CD4-positive, CD25-positive, alpha-beta regulatory T cell (primary cell): ENCODE measurements at regions not wholly inside any gene's neighbourhood (a gene's known extent, or its start where the extent isn't known, plus 50 kb on each side); places are given as distances from the start of the nearest gene placed in this dataset.

ENCODE experiments used
- ATAC-seq, 2 donors: fragments of 150-1000 bp; cut with Tn5 transposase; one replicate each; pipeline ENCODE4 v1.10.0; 2021; ENCODE audit warnings: low read depth in 2 of 2, moderate number of reproducible peaks in 2 of 2, moderate library complexity in 1 of 2
- DNase-seq, 3 donors: peaks; one replicate each; pipeline versions ENCODE4 v3.0.0 to v3.0.0-alpha.2; 2012 to 2022; ENCODE audit warnings: mixed read lengths in 1 of 3
- H3K27ac ChIP-seq: one replicate; pipeline ENCODE4 v1.7.0; 2013; ENCODE audit warnings: mild to moderate bottlenecking, low read length; ENCODE audit not compliant: insufficient read depth, poor library complexity, severe bottlenecking
- H3K27me3 ChIP-seq: one replicate; pipeline ENCODE4 v1.7.0; 2013; ENCODE audit warnings: low read length; ENCODE audit not compliant: control insufficient read depth, insufficient read depth
- H3K36me3 ChIP-seq: one replicate; pipeline ENCODE4 v1.7.0; 2013; ENCODE audit warnings: mild to moderate bottlenecking, low read length, moderate library complexity; ENCODE audit not compliant: control insufficient read depth, insufficient read depth
- H3K4me1 ChIP-seq: 2 replicates; pipeline ENCODE4 v1.7.0; 2013; ENCODE audit warnings: mild to moderate bottlenecking, low read length; ENCODE audit not compliant: insufficient read depth, control insufficient read depth, poor library complexity, severe bottlenecking
- H3K4me3 ChIP-seq: one replicate; pipeline ENCODE4 v1.7.0; 2013; ENCODE audit warnings: low read depth, mild to moderate bottlenecking, low read length, moderate library complexity
- H3K9me3 ChIP-seq, 2 experiments: 1 replicate in 1 of 2; 2 replicates in 1 of 2; pipeline ENCODE4 v1.7.0; 2013; ENCODE audit warnings: low read length in 2 of 2, mild to moderate bottlenecking in 1 of 2, moderate library complexity in 1 of 2; ENCODE audit not compliant: control insufficient read depth in 2 of 2
- H3K27ac Mint-ChIP-seq, 3 donors: one replicate each; pipeline ENCODE4 v1.8.0; 2020 to 2022; ENCODE audit warnings: mild to moderate bottlenecking in 3 of 3, mixed read lengths in 3 of 3, moderate library complexity in 2 of 3
- H3K27me3 Mint-ChIP-seq: one replicate; pipeline ENCODE4 v1.8.0; 2022; ENCODE audit warnings: mild to moderate bottlenecking, mixed read lengths
- H3K36me3 Mint-ChIP-seq: one replicate; pipeline ENCODE4 v1.8.0; 2020; ENCODE audit warnings: mixed read lengths
- H3K4me1 Mint-ChIP-seq, 4 donors: one replicate each; pipeline ENCODE4 v1.8.0; 2020 to 2022; ENCODE audit warnings: mixed read lengths in 4 of 4, mild to moderate bottlenecking in 1 of 4
- H3K4me3 Mint-ChIP-seq, 4 donors: one replicate each; pipeline ENCODE4 v1.8.0; 2020 to 2022; ENCODE audit warnings: mild to moderate bottlenecking in 4 of 4, mixed read lengths in 4 of 4, moderate library complexity in 3 of 4
- H3K9me3 Mint-ChIP-seq, 7 donors: one replicate each; pipeline ENCODE4 v1.8.0; 2020 to 2022; ENCODE audit warnings: mixed read lengths in 7 of 7, mild to moderate bottlenecking in 3 of 7, moderate library complexity in 2 of 7

DNA sequence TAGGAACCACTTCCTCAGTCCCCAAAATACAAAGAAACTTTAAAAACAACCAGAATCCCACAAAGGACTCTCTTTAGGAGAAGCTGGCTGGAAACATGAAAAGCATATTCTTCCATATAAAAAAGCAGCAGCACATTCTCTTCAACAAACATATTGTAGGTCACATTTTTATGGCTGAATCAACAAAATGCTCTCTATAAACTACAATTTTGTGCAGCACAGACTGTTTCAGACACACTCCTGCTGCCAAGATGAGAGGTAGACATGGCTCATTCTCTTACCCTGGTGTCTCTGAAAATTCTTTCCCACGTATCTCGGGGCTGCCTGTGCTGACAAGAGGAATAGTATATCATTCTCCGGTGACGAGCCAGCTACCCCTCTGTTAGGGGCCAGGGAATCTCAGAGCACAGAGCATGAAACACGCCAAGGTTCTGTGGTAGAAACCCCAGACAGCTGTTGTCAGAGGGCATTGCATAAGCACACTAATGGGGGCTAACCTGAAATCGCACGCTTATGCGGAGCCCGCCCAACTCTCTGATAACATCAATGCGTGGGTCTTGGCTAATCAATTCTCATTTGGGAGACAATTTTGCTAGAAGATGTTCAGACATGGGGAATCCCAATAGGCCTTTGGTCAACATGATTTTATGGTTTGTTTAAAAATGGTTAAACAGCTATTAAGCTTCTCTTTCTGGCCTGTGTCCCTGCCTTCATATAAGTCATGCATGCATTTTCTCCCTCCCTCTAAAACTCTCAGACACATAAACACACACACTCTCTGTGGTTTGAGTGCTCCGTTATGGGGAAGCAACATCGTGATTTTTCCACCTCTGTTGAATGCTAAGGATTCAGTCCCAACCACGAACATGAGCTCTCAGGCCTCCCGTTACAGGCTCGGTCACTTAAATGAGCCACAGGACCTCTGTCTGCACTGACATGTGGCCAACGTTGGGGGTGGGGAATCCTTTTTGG is 177.5 kb downstream of the INO80D start:
- no peak overlapping the region for H3K4me3 ChIP-seq
- no peaks in the 10 kb centered on the region for H3K36me3 ChIP-seq
- no peaks in the 10 kb centered on the region for H3K4me1 ChIP-seq
- H3K27ac Mint-ChIP-seq: no peak overlapping the region
- no peaks in the 10 kb centered on the region for H3K9me3 ChIP-seq
- DNase-seq: no peak
- no peak overlapping the region for H3K27ac ChIP-seq
- no peak for ATAC-seq
- H3K27me3 Mint-ChIP-seq: no peaks in the 10 kb centered on the region
- no peaks in the 10 kb centered on the region for H3K4me1 Mint-ChIP-seq
- H3K9me3 Mint-ChIP-seq: peaks cover 0 to 3% (median 0%) of the 10 kb centered on the region in 7 donors
- peaks cover 2% of the 10 kb centered on the region for H3K27me3 ChIP-seq
- H3K4me3 Mint-ChIP-seq: no peak overlapping the region
- no peaks in the 10 kb centered on the region for H3K36me3 Mint-ChIP-seq

DNA sequence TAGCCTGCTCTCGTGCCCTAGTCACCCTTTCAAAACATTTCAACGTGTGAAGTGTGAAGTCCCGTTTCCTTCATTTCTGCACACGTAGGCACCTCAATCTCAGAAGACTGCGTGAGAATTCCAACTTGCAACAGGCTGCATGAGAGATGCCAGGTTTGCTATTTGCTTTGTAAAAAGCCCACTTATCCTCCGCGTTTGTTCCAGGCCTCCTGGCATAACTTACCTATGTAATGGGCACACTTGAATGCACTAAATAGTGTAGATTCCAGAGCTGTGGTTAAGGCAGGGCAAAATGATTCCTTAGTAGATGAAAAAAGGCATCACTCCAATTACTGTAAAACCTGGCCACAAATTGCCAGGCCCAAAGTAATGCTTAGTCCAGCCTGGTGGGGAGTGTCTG is 179.6 kb downstream of the INO80D start:
- Histone ChIP-seq H3K27me3 (peaks cover 2% of the 10 kb centered on the region), H3K9me3 (no peaks in the 10 kb centered on the region), H3K4me1 (no peaks in the 10 kb centered on the region), H3K4me3 (no peak overlapping the region), H3K36me3 (no peaks in the 10 kb centered on the region), H3K27ac (no peak overlapping the region)
- no peak overlapping the region for H3K27ac Mint-ChIP-seq
- DNase-seq (no peak), ATAC-seq (no peak)
- no peak overlapping the region for H3K4me3 Mint-ChIP-seq
- H3K4me1 Mint-ChIP-seq: no peaks in the 10 kb centered on the region
- no peaks in the 10 kb centered on the region for H3K36me3 Mint-ChIP-seq
- peaks cover 0 to 1% (median 0%) of the 10 kb centered on the region in 7 donors for H3K9me3 Mint-ChIP-seq
- no peaks in the 10 kb centered on the region for H3K27me3 Mint-ChIP-seq

DNA sequence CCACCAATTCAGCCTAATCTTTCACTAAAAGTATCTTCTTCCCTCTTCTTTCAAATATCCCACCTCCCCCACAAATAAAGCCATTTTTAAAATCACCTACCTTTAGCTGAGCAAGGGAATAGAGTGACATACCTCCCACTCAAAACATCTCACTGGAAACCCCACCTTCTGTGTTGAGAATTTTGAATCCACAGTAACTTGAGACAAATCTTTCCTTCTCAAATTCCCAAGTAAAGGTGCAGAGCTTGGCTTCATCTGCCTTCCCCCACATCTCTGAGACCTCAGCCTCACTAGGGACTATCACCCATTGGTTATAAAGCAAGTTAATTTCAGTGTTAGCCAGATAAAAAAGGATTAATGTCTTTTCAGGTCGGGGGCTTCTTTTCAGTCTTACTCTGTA is 180.4 kb downstream of the INO80D start:
- Mint-ChIP-seq H3K9me3 (peaks cover 0 to 2% (median 0%) of the 10 kb centered on the region in 7 donors), H3K36me3 (no peaks in the 10 kb centered on the region), H3K27ac (no peak overlapping the region), H3K27me3 (no peaks in the 10 kb centered on the region), H3K4me1 (no peaks in the 10 kb centered on the region), H3K4me3 (no peak overlapping the region)
- no peaks in the 10 kb centered on the region for H3K27me3 ChIP-seq
- H3K4me3 ChIP-seq: no peak overlapping the region
- DNase-seq (no peak), ATAC-seq (no peak)
- H3K36me3 ChIP-seq: no peaks in the 10 kb centered on the region
- no peak overlapping the region for H3K27ac ChIP-seq
- no peaks in the 10 kb centered on the region for H3K4me1 ChIP-seq
- no peaks in the 10 kb centered on the region for H3K9me3 ChIP-seq

DNA sequence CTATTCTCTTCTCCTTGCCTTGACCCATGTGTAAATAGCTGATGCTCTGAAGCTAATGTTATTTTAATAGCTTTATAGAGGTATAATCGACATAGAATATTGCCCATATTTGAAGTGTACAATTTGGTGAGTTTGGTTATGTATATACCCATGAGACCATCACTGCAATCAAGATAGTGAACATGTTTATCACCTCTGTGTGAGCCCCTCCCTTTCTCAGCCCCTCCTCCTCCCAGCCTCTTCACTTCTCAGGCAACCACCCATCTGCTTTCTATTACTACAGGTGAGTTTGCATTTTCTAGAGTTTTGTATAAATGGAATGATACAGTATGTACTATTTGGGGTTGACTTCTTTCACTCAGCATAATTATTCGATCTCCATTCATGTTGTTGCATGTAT is 181.1 kb downstream of the INO80D start:
- DNase-seq (no peak), ATAC-seq (no peak)
- Histone ChIP-seq H3K9me3 (no peaks in the 10 kb centered on the region), H3K27ac (no peak overlapping the region), H3K27me3 (no peaks in the 10 kb centered on the region), H3K4me3 (no peak overlapping the region), H3K36me3 (no peaks in the 10 kb centered on the region), H3K4me1 (no peaks in the 10 kb centered on the region)
- Mint-ChIP-seq H3K36me3 (no peaks in the 10 kb centered on the region), H3K27ac (no peak overlapping the region), H3K9me3 (peaks cover 0 to 2% (median 0%) of the 10 kb centered on the region in 7 donors), H3K4me3 (no peak overlapping the region), H3K4me1 (no peaks in the 10 kb centered on the region), H3K27me3 (no peaks in the 10 kb centered on the region)

DNA sequence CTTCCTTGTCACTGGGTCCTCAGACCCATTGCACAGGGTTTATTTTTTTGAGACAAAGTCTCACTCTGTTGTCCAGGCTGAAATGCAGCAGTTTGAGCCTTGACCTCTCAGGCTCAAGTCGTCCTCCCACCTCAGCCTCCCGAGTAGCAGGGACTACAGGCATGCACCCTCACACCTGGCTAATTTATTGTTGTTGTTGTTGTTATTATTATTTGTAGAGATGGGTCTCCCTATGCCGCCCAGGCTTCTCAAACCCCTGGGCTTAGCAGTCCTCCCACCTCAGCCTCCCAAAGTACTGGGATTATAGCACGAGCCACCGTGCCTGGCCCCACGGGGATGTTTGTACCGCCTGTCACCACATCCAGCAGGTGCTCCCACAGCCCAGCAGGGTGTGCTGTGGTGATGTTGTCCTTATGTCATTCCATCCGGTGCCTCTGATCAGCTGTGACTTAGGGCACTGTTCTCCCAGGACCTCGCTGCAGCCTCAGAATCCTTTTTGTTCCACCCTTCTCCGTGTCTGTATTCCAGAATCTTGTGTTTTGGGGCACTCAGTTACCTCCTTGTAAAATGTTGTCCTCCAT is 182.3 kb downstream of the INO80D start:
- Histone ChIP-seq H3K27me3 (no peaks in the 10 kb centered on the region), H3K4me3 (no peak overlapping the region), H3K36me3 (no peaks in the 10 kb centered on the region), H3K27ac (no peak overlapping the region), H3K9me3 (peaks cover 5% of the 10 kb centered on the region in 2 experiments), H3K4me1 (no peaks in the 10 kb centered on the region)
- no peak for ATAC-seq
- DNase-seq: peak in 1 of 3 donors; percentile 13
- no peak overlapping the region for H3K4me3 Mint-ChIP-seq
- no peaks in the 10 kb centered on the region for H3K36me3 Mint-ChIP-seq
- H3K27ac Mint-ChIP-seq: no peak overlapping the region
- peaks cover 0 to 8% (median 0%) of the 10 kb centered on the region in 7 donors for H3K9me3 Mint-ChIP-seq
- no peaks in the 10 kb centered on the region for H3K4me1 Mint-ChIP-seq
- H3K27me3 Mint-ChIP-seq: no peaks in the 10 kb centered on the region

DNA sequence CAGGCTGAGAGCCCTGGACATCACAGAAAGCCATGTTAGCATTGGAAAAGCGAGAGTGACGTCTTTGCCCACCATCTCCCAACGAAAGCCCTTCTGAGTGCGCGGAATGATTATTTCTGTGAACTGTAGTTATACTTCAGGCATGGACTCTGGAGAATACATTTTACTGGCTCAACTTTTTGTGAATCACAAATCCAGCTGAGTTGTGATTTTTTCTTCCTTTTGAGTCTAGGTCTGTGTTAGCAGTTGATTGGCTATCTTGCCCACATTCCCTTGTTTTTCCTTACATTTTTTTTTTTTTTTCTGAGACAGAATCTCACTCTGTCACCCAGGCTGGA is 183.1 kb downstream of the INO80D start:
- H3K36me3 Mint-ChIP-seq: no peaks in the 10 kb centered on the region
- H3K27ac Mint-ChIP-seq: no peak overlapping the region

DNA sequence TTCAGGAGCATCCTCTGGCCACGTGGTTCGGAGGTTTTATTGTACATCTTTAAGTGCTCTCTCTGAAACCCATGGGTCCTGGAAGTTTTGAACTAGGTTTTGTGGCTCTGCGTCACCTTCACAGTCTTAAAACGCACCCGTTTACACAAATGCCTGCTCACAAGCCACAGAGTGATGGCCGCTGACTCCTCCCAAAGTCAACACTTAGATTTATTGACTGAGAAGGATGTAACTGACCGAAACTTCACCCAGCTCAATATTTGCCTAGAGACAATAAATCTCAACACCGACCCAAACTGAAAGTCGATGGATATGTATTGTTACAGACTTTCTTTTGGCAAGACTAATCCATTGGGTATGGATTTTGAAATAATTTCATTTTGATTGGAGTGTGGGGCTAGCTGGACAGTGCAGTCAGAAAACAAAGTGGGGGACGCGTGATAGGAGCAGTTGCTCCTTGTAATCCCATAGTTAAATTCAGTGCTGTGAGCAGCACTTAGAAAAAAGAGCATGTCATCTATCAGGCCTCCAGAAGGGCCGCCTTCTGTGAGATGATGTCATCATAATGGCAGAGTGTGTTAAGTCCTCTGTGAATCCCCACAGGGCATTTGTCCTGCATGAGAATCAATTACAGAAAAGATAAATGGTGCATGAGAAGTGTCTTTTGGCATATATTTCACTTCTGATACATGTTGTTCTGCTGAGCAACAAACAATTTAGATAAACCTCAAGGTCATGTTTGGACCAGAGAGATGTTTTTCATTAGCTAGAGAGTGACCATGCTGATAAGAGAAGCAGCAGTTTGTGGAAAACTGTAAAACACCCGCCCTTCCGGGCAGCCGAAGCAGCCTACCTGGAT is 183.7 kb downstream of the INO80D start:
- H3K27me3 Mint-ChIP-seq: no peaks in the 10 kb centered on the region
- ATAC-seq (no peak), DNase-seq (no peak)
- no peak overlapping the region for H3K27ac Mint-ChIP-seq
- H3K4me3 ChIP-seq: no peak overlapping the region
- no peak overlapping the region for H3K27ac ChIP-seq
- H3K9me3 ChIP-seq: peaks cover 5 to 6% of the 10 kb centered on the region in 2 experiments
- no peaks in the 10 kb centered on the region for H3K36me3 Mint-ChIP-seq
- peaks cover 0 to 10% (median 1%) of the 10 kb centered on the region in 7 donors for H3K9me3 Mint-ChIP-seq
- no peak overlapping the region for H3K4me3 Mint-ChIP-seq
- no peaks in the 10 kb centered on the region for H3K4me1 Mint-ChIP-seq
- no peaks in the 10 kb centered on the region for H3K36me3 ChIP-seq
- H3K4me1 ChIP-seq: no peaks in the 10 kb centered on the region
- H3K27me3 ChIP-seq: no peaks in the 10 kb centered on the region

More for the DNA sequence above, 183.1 kb downstream of the INO80D start:
- H3K4me3 Mint-ChIP-seq: no peak overlapping the region
- ATAC-seq (no peak), DNase-seq (no peak)
- no peaks in the 10 kb centered on the region for H3K27me3 Mint-ChIP-seq
- Histone ChIP-seq H3K4me3 (no peak overlapping the region), H3K9me3 (peaks cover 5 to 6% of the 10 kb centered on the region in 2 experiments), H3K27me3 (no peaks in the 10 kb centered on the region), H3K36me3 (no peaks in the 10 kb centered on the region), H3K4me1 (no peaks in the 10 kb centered on the region), H3K27ac (no peak overlapping the region)
- H3K9me3 Mint-ChIP-seq: peaks cover 0 to 10% (median 1%) of the 10 kb centered on the region in 7 donors
- no peaks in the 10 kb centered on the region for H3K4me1 Mint-ChIP-seq
